Transverse colon (tissue), 4 donors: ENCODE measurements at regions not wholly inside any gene's neighbourhood (a gene's known extent, or its start where the extent isn't known, plus 50 kb on each side); places are given as distances from the start of the nearest gene placed in this dataset.

Source experiments
- DNase-seq: peaks from one replicate; pipeline ENCODE4 v3.0.0-alpha.2; 2019
- H3K27ac ChIP-seq, 4 donors: fragments of 200-600 bp; sonication (generic); 2 replicates each; pipeline ENCODE4 v1.5.1; 2016 to 2018; ENCODE audit warnings: inconsistent platforms in 4 of 4
- H3K27me3 ChIP-seq: fragments of 200-600 bp; sonication (generic); 2 replicates; pipeline ENCODE4 v1.5.1; 2017; ENCODE audit warnings: inconsistent platforms
- H3K36me3 ChIP-seq, 4 donors: fragments of 200-600 bp; sonication (generic); 2 replicates each; pipeline ENCODE4 v1.5.1; 2017 to 2019; ENCODE audit warnings: inconsistent platforms in 4 of 4
- H3K4me1 ChIP-seq, 4 donors: fragments of 200-600 bp; sonication (generic); 2 replicates each; pipeline ENCODE4 v1.5.1; 2017 to 2020; ENCODE audit warnings: inconsistent platforms in 4 of 4
- H3K4me3 ChIP-seq, 4 donors: fragments of 200-600 bp; sonication (generic); 1 replicate in 1 of 4; 2 replicates in 3 of 4; pipeline versions ENCODE4 v1.5.1 to v1.6.1; 2017 to 2019; ENCODE audit warnings: inconsistent platforms in 4 of 4
- H3K9me3 ChIP-seq, 2 donors: fragments of 200-600 bp; sonication (generic); 2 replicates each; pipeline ENCODE4 v1.5.1; 2017 to 2019; ENCODE audit warnings: inconsistent platforms in 2 of 2
- CTCF ChIP-seq, 5 experiments: fragments of 200-600 bp in 3 of 5; fragments of 450-650 bp in 2 of 5; sonication (generic) in 3 of 5; IDR thresholded peaks; 1 replicate in 2 of 5; 2 replicates in 3 of 5; pipeline ENCODE4 v1.5.1; 2016 to 2017; ENCODE audit warnings: antibody characterized with exemption in 5 of 5, inconsistent platforms in 3 of 5, mild to moderate bottlenecking in 2 of 5, moderate library complexity in 1 of 5
- EP300 ChIP-seq: sonication (generic); formaldehyde crosslinking; IDR thresholded peaks from one replicate; pipeline ENCODE4 v1.6.1; 2017; ENCODE audit warnings: antibody characterized with exemption, low read depth
- POLR2A ChIP-seq: fragments of 450-650 bp; IDR thresholded peaks from one replicate; pipeline ENCODE4 v1.6.1; 2016; ENCODE audit warnings: antibody characterized with exemption, mild to moderate bottlenecking, moderate library complexity
- POLR2AphosphoS5 ChIP-seq, 3 donors: sonication (generic); formaldehyde crosslinking; IDR thresholded peaks; one replicate each; pipeline ENCODE4 v1.6.1; 2016; ENCODE audit warnings: antibody characterized with exemption in 3 of 3
- WGBS, 2 donors: methylation state at CpG; one replicate each; pipeline ENCODE4 v1.1.5; 2018; ENCODE audit warnings: low coverage in 1 of 2; 5-methylcytosine and 5-hydroxymethylcytosine counted together
- in situ Hi-C, 4 donors: fragments of 200-750 bp; cut with MboI; loops; one replicate each; pipeline versions ENCODE4 v1.15.0 to v1.15.1; 2017; ENCODE audit warnings: low sequenced_read_pairs in 3 of 4, low pct_ligation_motif_present in 1 of 4, low pct_unique_long_range_greater_than_20kb in 1 of 4
- intact Hi-C: fragments of 100-400 bp; cut with DNase I; formaldehyde crosslinking; loops from one replicate; pipeline ENCODE4 v1.15.1; 2023; ENCODE audit warnings: low total_unique reads

GRCh38 chr14:38135106-38135867 lies 72.4 kb upstream of the SSTR1 start:
- Histone ChIP-seq H3K4me1 (no peaks in the 10 kb centered on the region), H3K4me3 (no peak overlapping the region), H3K36me3 (no peaks in the 10 kb centered on the region), H3K27me3 (no peaks in the 10 kb centered on the region), H3K9me3 (no peaks in the 10 kb centered on the region), H3K27ac (no peak overlapping the region)
- 63 to 69% methylated on average over 5 of the region's 5 CpGs for WGBS, 2 donors
- TF ChIP-seq EP300, result no peak
- no peak for TF ChIP-seq POLR2A
- no peak for TF ChIP-seq CTCF (IDR thresholded peaks at IDR 0.05)
- no peak for TF ChIP-seq POLR2AphosphoS5 (IDR thresholded peaks at IDR 0.05)
- no peak for DNase-seq
- intact Hi-C loops (no loop called here), in situ Hi-C loops (no loop called here)

- H3K4me1 ChIP-seq, result no peaks in the 10 kb centered on the region
- no peak overlapping the region for H3K27ac ChIP-seq
- 88 to 100% methylated on average over 1 of the region's 1 CpG for WGBS, 2 donors
- intact Hi-C loops (no loop called here), in situ Hi-C loops (no loop called here)
- H3K36me3 ChIP-seq, result no peaks in the 10 kb centered on the region
- TF ChIP-seq POLR2AphosphoS5 (IDR thresholded peaks at IDR 0.05) (no peak), EP300 (no peak), POLR2A (no peak), CTCF (IDR thresholded peaks at IDR 0.05) (no peak)
- no peaks in the 10 kb centered on the region for H3K27me3 ChIP-seq
- DNase-seq, result no peak
- H3K4me3 ChIP-seq, result no peak overlapping the region
- H3K9me3 ChIP-seq, result no peaks in the 10 kb centered on the region
Observed at GRCh38 chr14:38137005-38137404, 70.7 kb upstream of the SSTR1 start.

GRCh38 chr14:38138473-38139138 lies 69.1 kb upstream of the SSTR1 start:
- TF ChIP-seq CTCF (IDR thresholded peaks at IDR 0.05) (no peak), POLR2A (no peak), EP300 (no peak), POLR2AphosphoS5 (IDR thresholded peaks at IDR 0.05) (no peak)
- H3K4me1 ChIP-seq, result no peaks in the 10 kb centered on the region
- in situ Hi-C loops (no loop called here), intact Hi-C loops (no loop called here)
- no peaks in the 10 kb centered on the region for H3K27me3 ChIP-seq
- no peak overlapping the region for H3K4me3 ChIP-seq
- H3K27ac ChIP-seq, result no peak overlapping the region
- no peaks in the 10 kb centered on the region for H3K9me3 ChIP-seq
- WGBS, 2 donors, result 82 to 87% methylated on average over 7 of the region's 7 CpGs
- no peak for DNase-seq
- H3K36me3 ChIP-seq, result no peaks in the 10 kb centered on the region

DNA sequence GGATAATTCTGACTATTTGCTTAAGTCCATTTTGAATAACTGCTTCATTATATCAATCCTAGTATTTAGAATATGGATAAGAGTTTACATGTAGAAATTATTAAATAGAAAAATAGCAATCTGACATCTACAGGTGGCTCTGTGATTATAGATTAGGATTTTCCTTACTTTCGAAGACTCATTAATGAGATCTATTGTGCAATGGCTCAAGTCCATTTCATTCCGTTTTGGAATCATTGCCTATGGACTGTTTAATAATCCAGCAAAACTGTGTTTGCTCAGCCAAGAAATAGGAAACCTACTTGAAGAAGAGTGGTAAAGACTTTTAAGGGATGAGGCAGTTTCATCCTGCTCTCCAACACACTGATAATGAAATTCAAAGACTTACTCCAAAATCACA lies 67.8 kb upstream of the SSTR1 start:
- Histone ChIP-seq H3K9me3 (no peaks in the 10 kb centered on the region), H3K4me1 (no peaks in the 10 kb centered on the region), H3K27me3 (no peaks in the 10 kb centered on the region), H3K27ac (no peak overlapping the region), H3K4me3 (no peak overlapping the region), H3K36me3 (no peaks in the 10 kb centered on the region)
- in situ Hi-C loops (no loop called here), intact Hi-C loops (no loop called here)
- no peak for DNase-seq
- TF ChIP-seq POLR2AphosphoS5 (IDR thresholded peaks at IDR 0.05), result no peak
- TF ChIP-seq EP300, result no peak
- TF ChIP-seq CTCF (IDR thresholded peaks at IDR 0.05), result no peak
- no peak for TF ChIP-seq POLR2A
- WGBS, 2 donors, result 84 to 87% methylated on average over 2 of the region's 2 CpGs
